GM12878 (cell line): ENCODE measurements at regions not wholly inside any gene's neighbourhood (a gene's known extent, or its start where the extent isn't known, plus 50 kb on each side); places are given as distances from the start of the nearest gene placed in this dataset.
A peak's percentile ranks its signal among the peaks of the same experiment; 100 is the strongest.

ENCODE experiments used
- ATAC-seq: fragments of 200-7000 bp; cut with Tn5 transposase; 3 replicates; pipeline ENCODE4 v1.9.1; 2020; ENCODE audit warnings: mild to moderate bottlenecking, moderate library complexity
- BruUV-seq: library from RNA; stranded (reverse); fragments of 400-500 nt; replicated peaks from 2 replicates; lab custom pipeline; 2021; lab: Mats Ljungman, UMichigan
- CTCF ChIA-PET: fragments of 300-600 bp; sonication (Branson Sonifier 250); formaldehyde crosslinking; extraction: SDS; loops from one replicate; lab custom pipeline; 2021; ENCODE audit warnings: inconsistent platforms; lab: Yijun Ruan, JAX
- POLR2A ChIA-PET: fragments of 350-600 bp; formaldehyde crosslinking; extraction: SDS; loops from one replicate; lab custom pipeline; 2021; ENCODE audit warnings: inconsistent platforms; lab: Charles Lee
- RAD21 ChIA-PET: fragments of 300-600 bp; sonication (Branson Sonifier 250); formaldehyde crosslinking; loops from one replicate; lab custom pipeline; 2023; ENCODE audit warnings: antibody characterized with exemption; ENCODE audit not compliant: unreplicated experiment; lab: Charles Lee
- SMC1A ChIA-PET: fragments of 300-600 bp; sonication (Branson Sonifier 250); formaldehyde crosslinking; loops from one replicate; lab custom pipeline; 2023; ENCODE audit not compliant: unreplicated experiment, uncharacterized antibody; lab: Charles Lee
- DNase-seq: peaks from one replicate; pipeline ENCODE4 v3.0.0-alpha.2; 2011; ENCODE audit warnings: low read depth, low spot score
- FAIRE-seq: peaks from 3 replicates; lab custom pipeline; 2011; peaks lifted over from hg19 to GRCh38; lab: Jason Lieb, UNC
- H2AFZ ChIP-seq: 2 replicates; pipeline ENCODE4 v1.6.0; 2011; ENCODE audit warnings: low read depth, low read length, control low read depth; ENCODE audit not compliant: control insufficient read depth
- H3K27ac ChIP-seq: 2 replicates; pipeline ENCODE4 v1.5.1; 2011; ENCODE audit warnings: control low read depth; ENCODE audit not compliant: control insufficient read depth, insufficient read depth
- H3K27me3 ChIP-seq, 2 experiments: replicated peaks in 1 of 2; 2 replicates each; pipeline versions ENCODE4 v1.6.0 to v1.6.1; 2011; ENCODE audit warnings: low read length in 1 of 2; ENCODE audit not compliant: control insufficient read depth in 2 of 2, insufficient read depth in 2 of 2
- H3K36me3 ChIP-seq, 2 experiments: 2 replicates each; pipeline ENCODE4 v1.5.1; 2011; ENCODE audit warnings: low read length in 1 of 2; ENCODE audit not compliant: control insufficient read depth in 2 of 2, insufficient read depth in 2 of 2
- H3K4me1 ChIP-seq: 2 replicates; pipeline ENCODE4 v1.6.1; 2011; ENCODE audit warnings: mild to moderate bottlenecking, low read length, moderate library complexity, mixed read lengths; ENCODE audit not compliant: control insufficient read depth, insufficient read depth
- H3K4me2 ChIP-seq: 2 replicates; pipeline ENCODE4 v1.6.0; 2011; ENCODE audit warnings: control low read depth; ENCODE audit not compliant: control insufficient read depth, insufficient read depth
- H3K4me3 ChIP-seq: fragments of 200-600 bp; sonication (generic); 2 replicates; pipeline ENCODE4 v1.5.1; 2016
- H3K79me2 ChIP-seq: 2 replicates; pipeline ENCODE4 v1.6.0; 2011; ENCODE audit warnings: low read length; ENCODE audit not compliant: control insufficient read depth, insufficient read depth
- H3K9ac ChIP-seq: 2 replicates; pipeline ENCODE4 v1.8.0; 2011; ENCODE audit warnings: low read length, control low read depth, mixed read lengths; ENCODE audit not compliant: control insufficient read depth, insufficient read depth
- H3K9me3 ChIP-seq: replicated peaks from 3 replicates; pipeline ENCODE4 v1.5.1; 2011; ENCODE audit warnings: mild to moderate bottlenecking, low read length; ENCODE audit not compliant: control insufficient read depth, insufficient read depth
- H4K20me1 ChIP-seq: 2 replicates; pipeline ENCODE4 v1.6.0; 2011; ENCODE audit not compliant: control insufficient read depth, insufficient read depth
- CREB1 ChIP-seq: IDR thresholded peaks from 2 replicates; pipeline ENCODE4 v1.6.1; 2012; ENCODE audit warnings: low read depth, mild to moderate bottlenecking, inconsistent platforms
- CTCF ChIP-seq, 3 experiments: IDR thresholded peaks in 2 of 3; conservative IDR thresholded peaks in 1 of 3; 2 replicates each; pipeline ENCODE4 v1.5.1; 2011; ENCODE audit warnings: low read depth in 3 of 3, low read length in 3 of 3, mild to moderate bottlenecking in 3 of 3, control low read depth in 2 of 3, moderate library complexity in 2 of 3, inconsistent platforms in 1 of 3, mixed read lengths in 1 of 3; ENCODE audit not compliant: control insufficient read depth in 2 of 3, insufficient read depth in 1 of 3; ENCODE audit errors: extremely low read depth in 1 of 3
- FOXM1 ChIP-seq: IDR thresholded peaks from 2 replicates; pipeline ENCODE4 v1.6.1; 2012; ENCODE audit warnings: low read depth, mild to moderate bottlenecking, inconsistent platforms, low read length, moderate library complexity
- GATAD2B ChIP-seq: fragments of 450-650 bp; conservative IDR thresholded peaks from 2 replicates; pipeline ENCODE4 v1.6.1; 2017; ENCODE audit warnings: low read depth, mild to moderate bottlenecking, moderate library complexity
- RAD21 ChIP-seq: IDR thresholded peaks from 2 replicates; pipeline ENCODE4 v1.6.1; 2011; ENCODE audit warnings: mild to moderate bottlenecking, low read depth, low read length, moderate library complexity; ENCODE audit not compliant: insufficient read depth
- TCF12 ChIP-seq: IDR thresholded peaks from 2 replicates; pipeline ENCODE4 v1.6.1; 2011; ENCODE audit warnings: low read depth, mild to moderate bottlenecking, low read length
- WGBS: methylation state at CpG from one replicate; pipeline ENCODE4 v1.1.6; 2016; ENCODE audit warnings: low lambda C conversion rate; ENCODE audit not compliant: insufficient replicate concordance, insufficient coverage; ENCODE audit errors: missing lambda C conversion rate; 5-methylcytosine and 5-hydroxymethylcytosine counted together
- in situ Hi-C: fragments of 300-500 bp; cut with MboI; formaldehyde crosslinking; loops from 9 replicates; pipeline ENCODE4 v1.14.3; 2018; ENCODE audit warnings: mixed read lengths
- intact Hi-C: fragments of 100-400 bp; cut with micrococcal nuclease; formaldehyde crosslinking; loops from one replicate; pipeline ENCODE4 v1.14.2; 2022; ENCODE audit not compliant: unreplicated experiment
- TF ChIP-seq, protein P1 (sequence below): fragments of 450-650 bp; IDR thresholded peaks from 2 replicates; pipeline ENCODE4 v1.6.1; 2017; ENCODE audit warnings: mild to moderate bottlenecking
- TF ChIP-seq, protein P2 (sequence below): fragments of 450-650 bp; conservative IDR thresholded peaks from 2 replicates; pipeline ENCODE4 v1.6.1; 2017; ENCODE audit warnings: mild to moderate bottlenecking, moderate library complexity

DNA sequence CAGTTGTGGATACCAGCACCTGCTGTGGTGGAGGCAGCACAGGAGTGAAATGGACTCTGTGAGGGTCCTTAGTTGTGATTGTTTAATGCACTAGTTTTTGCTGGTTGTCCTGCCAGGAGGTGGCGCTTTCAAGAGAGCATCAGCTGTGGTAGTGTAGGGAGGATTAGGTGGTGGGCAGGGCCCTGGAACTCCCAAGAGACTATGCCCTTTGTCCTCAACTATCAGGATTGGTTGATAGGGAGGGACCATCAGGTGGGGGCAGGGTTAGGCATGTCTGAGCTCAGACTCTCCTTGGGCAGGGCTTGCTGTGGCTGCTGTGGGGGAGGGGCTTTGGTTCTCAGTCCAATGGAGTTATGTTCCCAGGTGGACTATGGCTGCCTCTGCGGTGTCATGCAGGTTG, 121.9 kb downstream of the RRAGB start:
- intact Hi-C loops (no loop called here), in situ Hi-C loops (no loop called here)
- H3K9me3 ChIP-seq: no peaks in the 10 kb centered on the region; the same call in 2 of the 3 replicates
- CTCF ChIA-PET: interaction anchor here (0.6 to 4.0 kb wide), 5 partner anchors 26 to 86 kb away, joined by 3 to 31 read pairs (median 3); no protein-coding TSS in a partner anchor
- no peak overlapping the region for H3K4me3 ChIP-seq
- TF ChIP-seq RAD21: peak; percentile 34; the same call in 1 of the 2 replicates
- no peak for TF ChIP-seq TCF12
- no peak for FAIRE-seq
- no peaks in the 10 kb centered on the region for H3K4me1 ChIP-seq
- SMC1A ChIA-PET: interaction anchor here (0.6 to 3.6 kb wide), 6 partner anchors 12 to 409 kb away, joined by 3 to 14 read pairs (median 3); no protein-coding TSS in a partner anchor
- H3K79me2 ChIP-seq: no peaks in the 10 kb centered on the region
- no peak overlapping the region for H3K9ac ChIP-seq
- RAD21 ChIA-PET: interaction anchor here (1.3 to 5.3 kb wide), 3 partner anchors 68 to 409 kb away, joined by 3 to 32 read pairs (median 8); partner anchors contain the start of gene RRAGB
- no peaks in the 10 kb centered on the region for H4K20me1 ChIP-seq
- H3K4me2 ChIP-seq: no peak overlapping the region
- POLR2A ChIA-PET: no interaction called here
- H2AFZ ChIP-seq: no peak overlapping the region
- no peak overlapping the region for H3K27ac ChIP-seq
- no peaks in the 10 kb centered on the region for H3K36me3 ChIP-seq
- no peaks in the 10 kb centered on the region for H3K27me3 ChIP-seq
- WGBS: 58% methylated on average over 2 of the region's 2 CpGs
- DNase-seq: no peak
- peak; percentile 34; the same call in 2 of the 3 replicates for ATAC-seq
- BruUV-seq: no TSS peak

DNA sequence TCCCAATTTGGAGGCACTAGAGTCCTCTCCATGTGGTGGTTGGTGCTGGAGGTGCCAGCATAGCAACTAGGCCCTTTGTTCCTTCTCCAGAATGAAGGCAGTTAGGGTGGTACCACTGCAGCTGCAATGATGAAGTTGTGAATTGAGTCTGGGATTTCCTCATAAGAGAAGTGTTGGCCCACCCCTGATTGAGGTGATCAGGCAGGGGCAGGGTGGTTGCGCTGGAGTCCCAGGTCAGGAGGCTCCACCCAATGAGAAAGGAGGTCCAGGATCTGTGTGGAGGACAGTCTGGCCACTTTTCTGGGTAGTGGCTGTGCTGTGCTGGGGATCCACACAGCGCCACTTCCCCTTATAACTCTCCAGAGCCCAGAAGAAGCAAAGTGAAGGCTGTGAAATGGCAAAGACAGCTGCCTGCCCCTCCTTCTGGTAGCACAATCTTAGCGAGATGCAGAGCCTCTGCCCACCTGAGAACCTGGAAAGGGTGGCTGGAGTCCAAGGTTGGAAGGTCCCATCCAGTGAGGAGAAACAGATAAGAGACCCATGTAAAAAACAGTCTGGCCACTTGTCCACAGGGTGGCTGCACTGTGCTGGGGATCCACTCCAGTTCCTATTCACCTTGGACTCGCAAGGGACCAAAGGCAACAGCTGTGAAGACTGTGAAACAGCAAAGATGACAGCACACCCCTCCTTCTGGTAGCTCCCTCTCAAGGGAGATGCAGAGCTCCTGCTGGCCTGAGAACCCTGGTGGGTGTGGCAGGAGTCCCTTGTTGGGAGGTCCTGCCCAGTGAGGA, 124.6 kb downstream of the RRAGB start:
- Histone ChIP-seq H3K36me3 (no peaks in the 10 kb centered on the region), H3K9ac (no peak overlapping the region), H3K9me3 (no peaks in the 10 kb centered on the region; the same call in 2 of the 3 replicates), H4K20me1 (no peaks in the 10 kb centered on the region), H3K4me1 (no peaks in the 10 kb centered on the region), H3K27me3 (no peaks in the 10 kb centered on the region), H2AFZ (no peak overlapping the region), H3K27ac (no peak overlapping the region), H3K4me3 (no peak overlapping the region), H3K79me2 (no peaks in the 10 kb centered on the region), H3K4me2 (no peak overlapping the region)
- no peak for DNase-seq
- no TSS peak for BruUV-seq
- no peak for FAIRE-seq
- ChIA-PET POLR2A (interaction anchor here (0.8 kb wide), 1 partner anchor 64 kb away, joined by 3 read pairs; no protein-coding TSS in a partner anchor), SMC1A (interaction anchor here (0.9 to 3.6 kb wide), 6 partner anchors 24 to 407 kb away, joined by 3 to 14 read pairs (median 6); no protein-coding TSS in a partner anchor), RAD21 (interaction anchor here (0.6 to 5.3 kb wide), 3 partner anchors 65 to 406 kb away, joined by 3 to 32 read pairs (median 8); no protein-coding TSS in a partner anchor), CTCF (interaction anchor here (0.9 to 4.0 kb wide), 6 partner anchors 15 to 406 kb away, joined by 3 to 31 read pairs (median 5); no protein-coding TSS in a partner anchor)
- peak; percentile 70 for ATAC-seq
- intact Hi-C loops: no loop called here
- in situ Hi-C loops: no loop called here
- 19% methylated on average over 4 of the region's 4 CpGs for WGBS
- TF ChIP-seq CTCF (IDR thresholded peaks at IDR 0.05 in 2 of 3, conservative IDR thresholded peaks at IDR 0.05 in 1 of 3; ENCODE audit: control insufficient read depth in 2 of 3, extremely low read depth in 1 of 3, insufficient read depth in 1 of 3, low read depth in 3 of 3, low read length in 3 of 3) (peak; percentile 6 to 24 (median 10); a peak in 3 of 6 replicates), FOXM1 (no peak), CREB1 (no peak), GATAD2B (no peak)
- TF ChIP-seq, protein P1, sequence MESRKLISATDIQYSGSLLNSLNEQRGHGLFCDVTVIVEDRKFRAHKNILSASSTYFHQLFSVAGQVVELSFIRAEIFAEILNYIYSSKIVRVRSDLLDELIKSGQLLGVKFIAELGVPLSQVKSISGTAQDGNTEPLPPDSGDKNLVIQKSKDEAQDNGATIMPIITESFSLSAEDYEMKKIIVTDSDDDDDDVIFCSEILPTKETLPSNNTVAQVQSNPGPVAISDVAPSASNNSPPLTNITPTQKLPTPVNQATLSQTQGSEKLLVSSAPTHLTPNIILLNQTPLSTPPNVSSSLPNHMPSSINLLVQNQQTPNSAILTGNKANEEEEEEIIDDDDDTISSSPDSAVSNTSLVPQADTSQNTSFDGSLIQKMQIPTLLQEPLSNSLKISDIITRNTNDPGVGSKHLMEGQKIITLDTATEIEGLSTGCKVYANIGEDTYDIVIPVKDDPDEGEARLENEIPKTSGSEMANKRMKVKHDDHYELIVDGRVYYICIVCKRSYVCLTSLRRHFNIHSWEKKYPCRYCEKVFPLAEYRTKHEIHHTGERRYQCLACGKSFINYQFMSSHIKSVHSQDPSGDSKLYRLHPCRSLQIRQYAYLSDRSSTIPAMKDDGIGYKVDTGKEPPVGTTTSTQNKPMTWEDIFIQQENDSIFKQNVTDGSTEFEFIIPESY: no peak
- TF ChIP-seq, protein P2, sequence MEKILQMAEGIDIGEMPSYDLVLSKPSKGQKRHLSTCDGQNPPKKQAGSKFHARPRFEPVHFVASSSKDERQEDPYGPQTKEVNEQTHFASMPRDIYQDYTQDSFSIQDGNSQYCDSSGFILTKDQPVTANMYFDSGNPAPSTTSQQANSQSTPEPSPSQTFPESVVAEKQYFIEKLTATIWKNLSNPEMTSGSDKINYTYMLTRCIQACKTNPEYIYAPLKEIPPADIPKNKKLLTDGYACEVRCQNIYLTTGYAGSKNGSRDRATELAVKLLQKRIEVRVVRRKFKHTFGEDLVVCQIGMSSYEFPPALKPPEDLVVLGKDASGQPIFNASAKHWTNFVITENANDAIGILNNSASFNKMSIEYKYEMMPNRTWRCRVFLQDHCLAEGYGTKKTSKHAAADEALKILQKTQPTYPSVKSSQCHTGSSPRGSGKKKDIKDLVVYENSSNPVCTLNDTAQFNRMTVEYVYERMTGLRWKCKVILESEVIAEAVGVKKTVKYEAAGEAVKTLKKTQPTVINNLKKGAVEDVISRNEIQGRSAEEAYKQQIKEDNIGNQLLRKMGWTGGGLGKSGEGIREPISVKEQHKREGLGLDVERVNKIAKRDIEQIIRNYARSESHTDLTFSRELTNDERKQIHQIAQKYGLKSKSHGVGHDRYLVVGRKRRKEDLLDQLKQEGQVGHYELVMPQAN: no peak
